Left ventricle myocardium superior (tissue), 1 donor: ENCODE measurements at regions not wholly inside any gene's neighbourhood (a gene's known extent, or its start where the extent isn't known, plus 50 kb on each side); places are given as distances from the start of the nearest gene placed in this dataset.
A peak's percentile ranks its signal among the peaks of the same experiment; 100 is the strongest.
"Not testable (repeated sequence)": the region's sequence is repeated elsewhere in the genome, so short reads cannot be mapped to it uniquely, and the experiment has no call there.

Experiments used
- ATAC-seq: fragments of 200-7000 bp; cut with Tn5 transposase; one replicate; pipeline ENCODE4 v1.9.1; 2020; ENCODE audit warnings: mild to moderate bottlenecking, moderate library complexity
- DNase-seq: peaks from one replicate; pipeline ENCODE4 v3.0.0-alpha.2; 2020
- intact Hi-C: fragments of 100-400 bp; cut with micrococcal nuclease; formaldehyde crosslinking; loops from one replicate; pipeline ENCODE4 v1.11.0; 2022
- donor health status: DM: no; HTN: yes; CAD: no; lungs with severe emphysema.

GRCh38 chr1:5672355-5672754 is 319.9 kb downstream of the NPHP4 start:
- DNase-seq, intact Hi-C loops, ATAC-seq: not testable (repeated sequence)

GRCh38 chr1:5670590-5671350 is 321.5 kb downstream of the NPHP4 start:
- intact Hi-C loops: no loop called here
- no peak for DNase-seq
- ATAC-seq: no peak

- DNase-seq: no peak
- no peak for ATAC-seq
- intact Hi-C loops: no loop called here
These were observed 324.5 kb downstream of the NPHP4 start for GRCh38 chr1:5667513-5668325.

- DNase-seq: no peak
- ATAC-seq: no peak
- intact Hi-C loops: no loop called here
These were observed 327.0 kb downstream of the NPHP4 start for GRCh38 chr1:5664906-5665875.

- ATAC-seq (no peak), DNase-seq (no peak)
- intact Hi-C loops: no loop called here
These were observed 328.0 kb downstream of the NPHP4 start for GRCh38 chr1:5664081-5664768.

- intact Hi-C loops: no loop called here
- ATAC-seq: no peak
- DNase-seq: no peak
These were observed 329.5 kb downstream of the NPHP4 start for GRCh38 chr1:5662744-5663126.

GRCh38 chr1:5662086-5662743 is 330.0 kb downstream of the NPHP4 start:
- intact Hi-C loops: no loop called here
- DNase-seq: no peak
- ATAC-seq: no peak

GRCh38 chr1:5661196-5662085 is 330.8 kb downstream of the NPHP4 start:
- intact Hi-C loops: no loop called here
- ATAC-seq (peak; percentile 45), DNase-seq (peak; percentile 51)

- ATAC-seq (peak; percentile 89), DNase-seq (no peak)
- intact Hi-C loops: no loop called here
These were observed 331.9 kb downstream of the NPHP4 start for GRCh38 chr1:5660141-5660935.

- DNase-seq (no peak), ATAC-seq (no peak)
- intact Hi-C loops: no loop called here
These were observed 332.6 kb downstream of the NPHP4 start for GRCh38 chr1:5659606-5660005.

GRCh38 chr1:5658340-5659316 is 333.6 kb downstream of the NPHP4 start:
- intact Hi-C loops: no loop called here
- DNase-seq (no peak), ATAC-seq (no peak)

GRCh38 chr1:5651964-5652821 is 340.0 kb downstream of the NPHP4 start:
- intact Hi-C loops: no loop called here
- no peak for DNase-seq
- ATAC-seq: no peak

- intact Hi-C loops: no loop called here
- DNase-seq: no peak
- no peak for ATAC-seq
These were observed 340.8 kb downstream of the NPHP4 start for GRCh38 chr1:5651473-5651872.

- intact Hi-C loops: no loop called here
- ATAC-seq (no peak), DNase-seq (no peak)
These were observed 341.2 kb downstream of the NPHP4 start for GRCh38 chr1:5651027-5651410.
